Thyroid gland (tissue), 4 donors: ENCODE measurements at regions not wholly inside any gene's neighbourhood (a gene's known extent, or its start where the extent isn't known, plus 50 kb on each side); places are given as distances from the start of the nearest gene placed in this dataset.

ENCODE experiments used
- DNase-seq, 2 donors: peaks; one replicate each; pipeline ENCODE4 v3.0.0-alpha.2; 2019
- H3K27ac ChIP-seq, 3 donors: fragments of 200-600 bp; sonication (generic); 1 replicate in 2 of 3; 2 replicates in 1 of 3; pipeline ENCODE4 v1.5.1; 2016 to 2019; ENCODE audit warnings: mild to moderate bottlenecking in 1 of 3, moderate library complexity in 1 of 3
- H3K27me3 ChIP-seq: fragments of 200-600 bp; sonication (generic); one replicate; pipeline ENCODE4 v1.5.1; 2019
- H3K36me3 ChIP-seq, 2 donors: fragments of 200-600 bp; sonication (generic); one replicate each; pipeline ENCODE4 v1.5.1; 2016 to 2019
- H3K4me1 ChIP-seq, 2 donors: fragments of 200-600 bp; sonication (generic); one replicate each; pipeline ENCODE4 v1.5.1; 2017 to 2019
- H3K4me3 ChIP-seq, 3 donors: fragments of 200-600 bp; sonication (generic); replicated peaks in 1 of 3; 1 replicate in 2 of 3; 2 replicates in 1 of 3; pipeline ENCODE4 v1.5.1; 2016; ENCODE audit warnings: mild to moderate bottlenecking in 1 of 3
- H3K9me3 ChIP-seq: fragments of 200-600 bp; sonication (generic); one replicate; pipeline ENCODE4 v1.5.1; 2017
- CTCF ChIP-seq, 6 experiments: fragments of 200-600 bp in 3 of 6; fragments of 450-650 bp in 3 of 6; sonication (generic) in 3 of 6; IDR thresholded peaks; one replicate each; pipeline ENCODE4 v1.5.1; 2016 to 2019; ENCODE audit warnings: antibody characterized with exemption in 6 of 6, mild to moderate bottlenecking in 2 of 6, inconsistent platforms in 1 of 6, moderate library complexity in 1 of 6
- POLR2A ChIP-seq, 2 donors: fragments of 450-650 bp; IDR thresholded peaks; one replicate each; pipeline ENCODE4 v1.6.1; 2017; ENCODE audit warnings: antibody characterized with exemption in 2 of 2, mild to moderate bottlenecking in 2 of 2, moderate library complexity in 1 of 2
- WGBS, 2 donors: methylation state at CpG; one replicate each; pipeline ENCODE4 v1.1.5; 2017; 5-methylcytosine and 5-hydroxymethylcytosine counted together
- intact Hi-C: fragments of 100-400 bp; cut with DNase I; formaldehyde crosslinking; loops from one replicate; pipeline ENCODE4 v1.15.1; 2023

GRCh38 chr2:58501371-58502160, 260.4 kb upstream of the FANCL start:
- Histone ChIP-seq H3K36me3 (no peaks in the 10 kb centered on the region), H3K4me1 (no peaks in the 10 kb centered on the region), H3K9me3 (no peaks in the 10 kb centered on the region), H3K27ac (no peak overlapping the region), H3K27me3 (no peaks in the 10 kb centered on the region), H3K4me3 (no peak overlapping the region)
- no peak for TF ChIP-seq CTCF (IDR thresholded peaks at IDR 0.05)
- no peak for TF ChIP-seq POLR2A (IDR thresholded peaks at IDR 0.05)
- DNase-seq = no peak
- intact Hi-C loops = no loop called here
- 89 to 90% methylated on average over 11 of the region's 11 CpGs for WGBS, 2 donors

GRCh38 chr2:58497168-58497567, 256.0 kb upstream of the FANCL start:
- H3K27ac ChIP-seq = no peak overlapping the region
- H3K36me3 ChIP-seq = no peaks in the 10 kb centered on the region
- no peaks in the 10 kb centered on the region for H3K9me3 ChIP-seq
- no peak for DNase-seq
- no peak overlapping the region for H3K4me3 ChIP-seq
- intact Hi-C loops = no loop called here
- H3K27me3 ChIP-seq = no peaks in the 10 kb centered on the region
- H3K4me1 ChIP-seq = no peaks in the 10 kb centered on the region
- TF ChIP-seq CTCF (IDR thresholded peaks at IDR 0.05) (no peak), POLR2A (IDR thresholded peaks at IDR 0.05) (no peak)
- 43 to 52% methylated on average over 3 of the region's 3 CpGs for WGBS, 2 donors

DNA sequence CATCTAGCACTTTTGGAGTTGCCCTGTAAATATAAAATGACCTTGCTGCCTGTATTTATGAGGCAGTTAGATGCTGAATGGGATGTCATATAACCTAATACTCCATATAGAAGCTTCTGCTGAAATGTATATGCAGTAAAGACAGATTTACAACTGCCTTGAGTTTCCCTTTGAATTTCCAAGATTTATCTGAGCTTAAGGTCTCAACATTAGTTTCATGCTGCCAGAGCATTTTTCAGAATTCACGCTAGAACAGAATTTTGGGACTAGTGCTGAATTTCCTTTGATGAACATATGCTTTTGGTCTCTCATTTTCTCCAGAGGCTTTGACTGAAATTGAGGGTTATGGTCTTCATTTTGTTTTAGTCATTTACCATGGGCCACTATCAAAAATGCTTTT, 254.7 kb upstream of the FANCL start:
- intact Hi-C loops = no loop called here
- DNase-seq = no peak
- no peaks in the 10 kb centered on the region for H3K9me3 ChIP-seq
- no peak for TF ChIP-seq POLR2A (IDR thresholded peaks at IDR 0.05)
- TF ChIP-seq CTCF (IDR thresholded peaks at IDR 0.05) = no peak
- H3K4me3 ChIP-seq = no peak overlapping the region
- no peaks in the 10 kb centered on the region for H3K36me3 ChIP-seq
- WGBS, 2 donors = 79 to 82% methylated on average over 1 of the region's 1 CpG
- H3K27me3 ChIP-seq = no peaks in the 10 kb centered on the region
- no peaks in the 10 kb centered on the region for H3K4me1 ChIP-seq
- no peak overlapping the region for H3K27ac ChIP-seq

DNA sequence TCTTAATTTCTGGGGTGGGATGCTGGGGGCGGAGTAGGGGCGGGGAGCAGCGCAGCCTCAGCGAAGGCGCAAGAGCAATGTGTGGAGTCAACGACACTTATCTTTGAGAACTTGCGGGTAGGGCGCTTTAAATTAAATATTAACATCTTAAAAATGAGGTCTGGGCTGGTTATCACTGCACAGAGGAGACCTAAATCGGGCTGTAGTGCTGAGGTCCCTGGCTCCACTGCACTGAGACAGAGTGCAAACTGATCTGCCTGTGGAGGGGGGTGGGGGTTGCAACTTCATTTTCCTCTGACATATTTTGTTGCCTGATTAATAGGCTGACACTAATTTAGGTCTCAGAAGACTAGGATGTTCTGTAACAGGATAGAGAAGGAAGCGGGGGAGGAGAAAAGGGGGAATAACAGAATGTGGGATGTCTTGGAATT, 253.0 kb upstream of the FANCL start:
- 89 to 95% methylated on average over 10 of the region's 10 CpGs for WGBS, 2 donors
- no peaks in the 10 kb centered on the region for H3K9me3 ChIP-seq
- H3K4me1 ChIP-seq = no peaks in the 10 kb centered on the region
- TF ChIP-seq CTCF (IDR thresholded peaks at IDR 0.05) = no peak
- TF ChIP-seq POLR2A (IDR thresholded peaks at IDR 0.05) = no peak
- H3K27me3 ChIP-seq = no peaks in the 10 kb centered on the region
- intact Hi-C loops = no loop called here
- no peak overlapping the region for H3K4me3 ChIP-seq
- H3K36me3 ChIP-seq = no peaks in the 10 kb centered on the region
- no peak for DNase-seq
- H3K27ac ChIP-seq = no peak overlapping the region

DNA sequence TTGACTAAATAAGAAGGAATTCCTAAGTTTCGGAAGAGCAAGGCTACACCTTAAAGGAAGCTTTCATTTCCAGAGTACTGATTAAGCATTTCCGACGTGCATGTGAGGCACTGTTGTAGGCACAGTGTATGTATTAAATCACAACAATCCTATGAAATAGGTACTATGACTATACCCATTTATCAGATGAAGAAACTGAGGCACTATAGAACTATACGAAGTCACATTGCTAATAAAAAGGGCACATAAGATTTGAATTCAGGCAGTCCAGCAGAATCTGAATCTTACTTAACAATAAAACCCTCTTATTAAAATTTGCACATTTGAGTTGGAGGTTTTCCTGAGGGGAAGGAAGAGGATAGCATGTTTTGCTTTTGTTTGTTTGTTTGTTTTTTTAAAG, 243.5 kb upstream of the FANCL start:
- DNase-seq = no peak
- no peaks in the 10 kb centered on the region for H3K9me3 ChIP-seq
- H3K36me3 ChIP-seq = no peaks in the 10 kb centered on the region
- H3K27me3 ChIP-seq = no peaks in the 10 kb centered on the region
- intact Hi-C loops = no loop called here
- 95 to 98% methylated on average over 4 of the region's 4 CpGs for WGBS, 2 donors
- TF ChIP-seq POLR2A (IDR thresholded peaks at IDR 0.05) = no peak
- no peak for TF ChIP-seq CTCF (IDR thresholded peaks at IDR 0.05)
- no peak overlapping the region for H3K27ac ChIP-seq
- no peak overlapping the region for H3K4me3 ChIP-seq
- H3K4me1 ChIP-seq = no peaks in the 10 kb centered on the region
